HL-60 (cell line): ENCODE measurements at regions not wholly inside any gene's neighbourhood (a gene's known extent, or its start where the extent isn't known, plus 50 kb on each side); places are given as distances from the start of the nearest gene placed in this dataset.

ENCODE experiments used
- DNase-seq, 2 experiments: peaks; one replicate each; pipeline ENCODE4 v3.0.0-alpha.2; 2010 to 2020; ENCODE audit warnings: low read depth in 1 of 2, low spot score in 1 of 2
- H3K27ac ChIP-seq: fragments of 250-450 bp; sonication (Bioruptor Pico); replicated peaks from 2 replicates; pipeline ENCODE4 v1.5.1; 2020; ENCODE audit warnings: mild to moderate bottlenecking, moderate library complexity
- H3K27me3 ChIP-seq: fragments of 250-450 bp; sonication (Bioruptor Pico); 2 replicates; pipeline ENCODE4 v1.5.1; 2021; ENCODE audit warnings: mild to moderate bottlenecking, moderate library complexity; ENCODE audit not compliant: insufficient read depth, poor library complexity, severe bottlenecking
- H3K4me3 ChIP-seq: replicated peaks from 2 replicates; pipeline ENCODE4 v1.5.1; 2011; ENCODE audit warnings: mild to moderate bottlenecking, control low read depth, low read length; ENCODE audit not compliant: insufficient read depth
- CTCF ChIP-seq: IDR thresholded peaks from one replicate; pipeline ENCODE4 v1.5.1; 2011; ENCODE audit warnings: low read length, control low read depth, inconsistent platforms; ENCODE audit not compliant: insufficient read depth
- GABPA ChIP-seq: IDR thresholded peaks from 2 replicates; pipeline ENCODE4 v1.6.1; 2012; ENCODE audit warnings: low read depth
- POLR2AphosphoS5 ChIP-seq: IDR thresholded peaks from 2 replicates; pipeline ENCODE4 v1.6.1; 2012; ENCODE audit warnings: low read depth
- REST ChIP-seq: IDR thresholded peaks from 2 replicates; pipeline ENCODE4 v1.6.1; 2012; ENCODE audit warnings: low read depth; ENCODE audit not compliant: insufficient replicate concordance
- SPI1 ChIP-seq: IDR thresholded peaks from 2 replicates; pipeline ENCODE4 v1.6.1; 2012; ENCODE audit warnings: low read depth, mild to moderate bottlenecking, borderline replicate concordance

- DNase-seq, result no peak
- Histone ChIP-seq H3K27ac (no peak overlapping the region), H3K4me3 (no peak overlapping the region), H3K27me3 (peaks cover 2% of the 10 kb centered on the region)
- TF ChIP-seq POLR2AphosphoS5, result no peak
- TF ChIP-seq GABPA, result no peak
- TF ChIP-seq SPI1, result no peak
- TF ChIP-seq REST, result no peak
- no peak for TF ChIP-seq CTCF
These were observed 54.5 kb upstream of the GLI2 start for GRCh38 chr2:120681181-120681580.

- no peak for DNase-seq
- TF ChIP-seq POLR2AphosphoS5 (no peak), SPI1 (no peak), CTCF (no peak), GABPA (no peak), REST (no peak)
- no peaks in the 10 kb centered on the region for H3K27me3 ChIP-seq
These were observed 53.9 kb upstream of the GLI2 start for GRCh38 chr2:120681696-120682288.

GRCh38 chr2:120682654-120683053 is 53.0 kb upstream of the GLI2 start:
- no peak overlapping the region for H3K4me3 ChIP-seq
- no peaks in the 10 kb centered on the region for H3K27me3 ChIP-seq
- H3K27ac ChIP-seq, result no peak overlapping the region
- no peak for TF ChIP-seq SPI1
- no peak for TF ChIP-seq CTCF
- no peak for TF ChIP-seq GABPA
- TF ChIP-seq POLR2AphosphoS5, result no peak
- no peak for TF ChIP-seq REST
- no peak for DNase-seq

More at GRCh38 chr2:120681696-120682288, 53.9 kb upstream of the GLI2 start:
- H3K27ac ChIP-seq, result no peak overlapping the region
- no peak overlapping the region for H3K4me3 ChIP-seq
